HCT116 (cell line): ENCODE measurements at regions not wholly inside any gene's neighbourhood (a gene's known extent, or its start where the extent isn't known, plus 50 kb on each side); places are given as distances from the start of the nearest gene placed in this dataset.

Experiments used
- ATAC-seq: fragments of 200-7000 bp; cut with Tn5 transposase; 2 replicates; pipeline ENCODE4 v1.9.1; 2020; ENCODE audit warnings: mild to moderate bottlenecking, moderate library complexity
- BruUV-seq: library from RNA; stranded (reverse); fragments of 400-500 nt; replicated peaks from 2 replicates; lab custom pipeline; 2021; lab: Mats Ljungman, UMichigan
- CTCF ChIA-PET: fragments of 300-600 bp; sonication (Branson Sonifier 250); formaldehyde crosslinking; loops from one replicate; lab custom pipeline; 2021; ENCODE audit warnings: antibody characterized with exemption; lab: Charles Lee
- POLR2A ChIA-PET: fragments of 300-600, 350-600 bp; sonication (Branson Sonifier 250); formaldehyde crosslinking; loops from one replicate; lab custom pipeline; 2021; ENCODE audit warnings: antibody characterized with exemption; lab: Charles Lee
- RAD21 ChIA-PET, 2 experiments: fragments of 300-600 bp; sonication (Branson Sonifier 250); formaldehyde crosslinking; loops; one replicate each; lab custom pipeline; 2023; ENCODE audit warnings: low total read pairs in 2 of 2; ENCODE audit not compliant: uncharacterized antibody in 2 of 2, unreplicated experiment in 2 of 2, low non-redundant PET in 1 of 2; lab: Charles Lee
- DNase-seq: peaks from one replicate; pipeline ENCODE4 v3.0.0-alpha.2; 2010; ENCODE audit warnings: low read depth, low spot score
- H2AFZ ChIP-seq: fragments of 200-600 bp; shearing (Covaris generic), sonication (generic); 2 replicates; pipeline ENCODE4 v1.6.1; 2017; ENCODE audit warnings: low read depth, mixed run types, mixed read lengths, antibody characterized with exemption, low read length; ENCODE audit not compliant: poor library complexity, severe bottlenecking
- H3K27ac ChIP-seq: 2 replicates; pipeline ENCODE4 v1.5.1; 2012; ENCODE audit warnings: low read depth, low read length
- H3K27me3 ChIP-seq: fragments of 200-600 bp; sonication (generic); 2 replicates; pipeline ENCODE4 v1.6.1; 2016; ENCODE audit warnings: mixed run types, low read length, mixed read lengths; ENCODE audit not compliant: insufficient read depth
- H3K36me3 ChIP-seq, 2 experiments: fragments of 200-500 bp in 1 of 2; fragments of 200-600 bp in 1 of 2; sonication (Bioruptor generic) in 1 of 2; sonication (generic) in 1 of 2; 2 replicates each; pipeline versions ENCODE4 v1.5.1 to v1.6.1; 2014 to 2016; ENCODE audit warnings: low read length in 2 of 2, inconsistent platforms in 1 of 2, mixed read lengths in 1 of 2, mixed run types in 1 of 2; ENCODE audit not compliant: insufficient read depth in 2 of 2, control insufficient read depth in 1 of 2
- H3K4me1 ChIP-seq, 2 experiments: fragments of 200-600 bp in 1 of 2; sonication (generic) in 1 of 2; 2 replicates each; pipeline versions ENCODE4 v1.5.1 to v1.6.1; 2012 to 2017; ENCODE audit warnings: low read length in 2 of 2, inconsistent platforms in 1 of 2, mild to moderate bottlenecking in 1 of 2, mixed read lengths in 1 of 2, mixed run types in 1 of 2, moderate library complexity in 1 of 2; ENCODE audit not compliant: insufficient read depth in 2 of 2, control insufficient read depth in 1 of 2
- H3K4me2 ChIP-seq: fragments of 200-600 bp; sonication (generic); 2 replicates; pipeline ENCODE4 v1.6.1; 2017; ENCODE audit warnings: mixed run types, low read length, mixed read lengths
- H3K4me3 ChIP-seq, 2 experiments: fragments of 200-600 bp in 1 of 2; sonication (generic) in 1 of 2; replicated peaks in 1 of 2; 2 replicates each; pipeline ENCODE4 v1.5.1; 2011 to 2016; ENCODE audit warnings: low read length in 2 of 2, control low read depth in 1 of 2, low read depth in 1 of 2, mild to moderate bottlenecking in 1 of 2, mixed read lengths in 1 of 2, mixed run types in 1 of 2
- H3K79me2 ChIP-seq: fragments of 200-600 bp; sonication (generic); 2 replicates; pipeline ENCODE4 v1.6.1; 2017; ENCODE audit warnings: mild to moderate bottlenecking, mixed run types, low read length, moderate library complexity, mixed read lengths; ENCODE audit not compliant: insufficient read depth
- H3K9ac ChIP-seq: fragments of 200-600 bp; sonication (generic); 2 replicates; pipeline ENCODE4 v1.6.1; 2016; ENCODE audit warnings: low read length, mixed read lengths
- H3K9me2 ChIP-seq: fragments of 200-600 bp; sonication (generic), shearing (Covaris generic); 2 replicates; pipeline ENCODE4 v1.6.1; 2017; ENCODE audit warnings: mixed run types, mild to moderate bottlenecking, moderate library complexity; ENCODE audit not compliant: insufficient read depth
- H3K9me3 ChIP-seq, 2 experiments: fragments of 200-500 bp in 1 of 2; fragments of 200-600 bp in 1 of 2; sonication (Bioruptor generic) in 1 of 2; sonication (generic) in 1 of 2; 2 replicates each; pipeline ENCODE4 v1.6.1; 2014 to 2017; ENCODE audit warnings: low read length in 2 of 2, mixed read lengths in 2 of 2, inconsistent platforms in 1 of 2, low read depth in 1 of 2, mild to moderate bottlenecking in 1 of 2, mixed run types in 1 of 2, moderate library complexity in 1 of 2; ENCODE audit not compliant: control insufficient read depth in 1 of 2, insufficient read depth in 1 of 2
- H4K20me1 ChIP-seq: fragments of 200-600 bp; sonication (generic), shearing (Covaris generic); 2 replicates; pipeline ENCODE4 v1.6.1; 2017; ENCODE audit warnings: mixed run types, mild to moderate bottlenecking, moderate library complexity; ENCODE audit not compliant: insufficient read depth
- ATF3 ChIP-seq: IDR thresholded peaks from 2 replicates; pipeline ENCODE4 v1.6.1; 2012
- CBX3 ChIP-seq: IDR thresholded peaks from 2 replicates; pipeline ENCODE4 v1.6.1; 2012; ENCODE audit warnings: low read depth
- CEBPB ChIP-seq: IDR thresholded peaks from 2 replicates; pipeline ENCODE4 v1.6.1; 2012; ENCODE audit warnings: low read depth
- CTCF ChIP-seq, 3 experiments: fragments of 200-600 bp in 1 of 3; sonication (generic) in 1 of 3; IDR thresholded peaks in 2 of 3; conservative IDR thresholded peaks in 1 of 3; 2 replicates each; pipeline ENCODE4 v1.5.1; 2012 to 2017; ENCODE audit warnings: low read depth in 2 of 3, low read length in 2 of 3, antibody characterized with exemption in 1 of 3, borderline replicate concordance in 1 of 3, control low read depth in 1 of 3, mild to moderate bottlenecking in 1 of 3, mixed read lengths in 1 of 3, mixed run types in 1 of 3, moderate library complexity in 1 of 3; ENCODE audit not compliant: insufficient read depth in 1 of 3
- ELF1 ChIP-seq: IDR thresholded peaks from 2 replicates; pipeline ENCODE4 v1.6.1; 2012; ENCODE audit warnings: low read depth, borderline replicate concordance
- EZH2 ChIP-seq: fragments of 200-600 bp; sonication (generic); IDR thresholded peaks from 2 replicates; pipeline ENCODE4 v1.6.1; 2017; ENCODE audit warnings: antibody characterized with exemption, mixed run types
- EZH2phosphoT487 ChIP-seq: fragments of 200-600 bp; IDR thresholded peaks from 2 replicates; pipeline ENCODE4 v1.6.1; 2018; ENCODE audit warnings: antibody characterized with exemption, borderline replicate concordance
- JUND ChIP-seq: IDR thresholded peaks from 2 replicates; pipeline ENCODE4 v1.6.1; 2012
- POLR2A ChIP-seq: IDR thresholded peaks from 2 replicates; pipeline ENCODE4 v1.7.0; 2011; ENCODE audit warnings: borderline replicate concordance; ENCODE audit not compliant: insufficient read depth, insufficient read length; ENCODE audit errors: extremely low read depth
- POLR2AphosphoS5 ChIP-seq: IDR thresholded peaks from 2 replicates; pipeline ENCODE4 v1.6.1; 2011; ENCODE audit warnings: mild to moderate bottlenecking, low read depth, low read length, moderate library complexity
- RAD21 ChIP-seq: IDR thresholded peaks from 2 replicates; pipeline ENCODE4 v1.6.1; 2012; ENCODE audit warnings: low read depth, mild to moderate bottlenecking
- SIN3A ChIP-seq: IDR thresholded peaks from 2 replicates; pipeline ENCODE4 v1.6.1; 2012; ENCODE audit warnings: low read depth
- SRF ChIP-seq: IDR thresholded peaks from 2 replicates; pipeline ENCODE4 v1.6.1; 2012; ENCODE audit warnings: low read depth
- TCF7L2 ChIP-seq: IDR thresholded peaks from 2 replicates; pipeline ENCODE4 v1.7.0; 2011; ENCODE audit warnings: borderline replicate concordance, inconsistent platforms; ENCODE audit not compliant: insufficient read depth, insufficient read length; ENCODE audit errors: extremely low read depth
- YY1 ChIP-seq: IDR thresholded peaks from 2 replicates; pipeline ENCODE4 v1.6.1; 2011; ENCODE audit warnings: low read length, low read depth, moderate library complexity, mild to moderate bottlenecking; ENCODE audit not compliant: insufficient replicate concordance; ENCODE audit errors: extremely low read depth
- ZNF274 ChIP-seq: fragments of 200-500 bp; sonication (Bioruptor generic); IDR thresholded peaks from 2 replicates; pipeline ENCODE4 v1.6.1; 2014; ENCODE audit warnings: mild to moderate bottlenecking, low read depth, low read length, inconsistent platforms
- intact Hi-C: fragments of 100-400 bp; cut with micrococcal nuclease; formaldehyde crosslinking; loops from 2 replicates; pipeline ENCODE4 v1.10.0; 2022

- TF ChIP-seq CTCF (IDR thresholded peaks at IDR 0.05 in 2 of 3, conservative IDR thresholded peaks at IDR 0.05 in 1 of 3; ENCODE audit: borderline replicate concordance in 1 of 3, insufficient read depth in 1 of 3, low read depth in 2 of 3, low read length in 2 of 3) (no peak), ELF1 (no peak), CEBPB (no peak)
Observed at GRCh38 chr15:81752546-81752942, 293.3 kb downstream of the MEX3B start (continued).

GRCh38 chr15:81751816-81752545, 293.8 kb downstream of the MEX3B start:
- no peaks in the 10 kb centered on the region for H3K36me3 ChIP-seq
- H2AFZ ChIP-seq = no peak overlapping the region
- no peaks in the 10 kb centered on the region for H3K9me3 ChIP-seq
- H3K4me3 ChIP-seq = no peak overlapping the region
- intact Hi-C loops = loop anchor here (10.0 kb wide), 1 partner anchor 277 kb away; no protein-coding TSS in a partner anchor
- no TSS peak for BruUV-seq
- no peak overlapping the region for H3K4me2 ChIP-seq
- no peaks in the 10 kb centered on the region for H3K9me2 ChIP-seq
- peaks cover 63% of the 10 kb centered on the region for H3K27me3 ChIP-seq
- TF ChIP-seq ZNF274 (no peak), ATF3 (no peak), YY1 (no peak), EZH2 (no peak), SRF (no peak), POLR2A (no peak), POLR2AphosphoS5 (no peak), CEBPB (no peak), ELF1 (no peak), TCF7L2 (no peak), RAD21 (no peak), CTCF (IDR thresholded peaks at IDR 0.05 in 2 of 3, conservative IDR thresholded peaks at IDR 0.05 in 1 of 3; ENCODE audit: borderline replicate concordance in 1 of 3, insufficient read depth in 1 of 3, low read depth in 2 of 3, low read length in 2 of 3) (no peak), CBX3 (no peak), JUND (no peak), EZH2phosphoT487 (no peak), SIN3A (no peak)
- RAD21 ChIA-PET = no interaction called here
- no peak overlapping the region for H3K27ac ChIP-seq
- ATAC-seq (no peak), DNase-seq (no peak)
- CTCF ChIA-PET = no interaction called here
- H3K79me2 ChIP-seq = no peaks in the 10 kb centered on the region
- no peak overlapping the region for H3K9ac ChIP-seq
- H3K4me1 ChIP-seq = no peaks in the 10 kb centered on the region
- POLR2A ChIA-PET = no interaction called here
- H4K20me1 ChIP-seq = no peaks in the 10 kb centered on the region
